ENCODE measurements at regions not wholly inside any gene's neighbourhood (a gene's known extent, or its start where the extent isn't known, plus 50 kb on each side); places are given as distances from the start of the nearest gene placed in this dataset.

DNA sequence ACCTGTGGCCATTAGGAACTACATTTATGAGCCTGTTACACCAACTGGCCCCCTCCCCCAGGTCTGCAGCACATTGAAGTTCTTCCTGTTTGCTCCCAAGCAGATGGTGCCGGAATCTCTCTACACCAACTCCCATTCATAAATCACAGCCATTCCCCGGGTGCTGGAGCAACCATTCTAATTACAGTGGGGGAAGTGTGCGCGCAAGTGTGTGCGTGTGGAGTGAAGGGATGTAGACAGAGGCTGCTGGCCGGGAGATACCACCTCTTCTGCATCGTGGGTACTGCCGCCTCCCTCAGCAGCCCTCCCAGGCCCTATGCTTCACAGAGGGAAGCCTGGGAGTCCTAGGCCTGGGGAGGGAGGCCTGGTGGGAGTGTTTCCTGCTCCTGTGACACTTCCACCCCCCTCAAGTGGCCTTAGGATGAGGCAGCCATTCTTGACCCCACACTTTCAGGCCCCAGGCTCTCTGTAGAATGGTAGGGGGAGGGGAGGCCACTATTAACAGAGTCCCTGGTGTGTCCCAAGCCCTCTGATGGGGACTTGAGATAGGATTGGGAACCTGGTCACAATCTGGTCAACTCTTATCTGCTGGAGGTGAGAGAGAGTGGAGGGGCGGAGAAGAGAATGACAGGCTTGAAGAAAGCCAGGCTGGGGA is 69.1 kb downstream of the MAGEF1 start:
- TF ChIP-seq, protein P1, sequence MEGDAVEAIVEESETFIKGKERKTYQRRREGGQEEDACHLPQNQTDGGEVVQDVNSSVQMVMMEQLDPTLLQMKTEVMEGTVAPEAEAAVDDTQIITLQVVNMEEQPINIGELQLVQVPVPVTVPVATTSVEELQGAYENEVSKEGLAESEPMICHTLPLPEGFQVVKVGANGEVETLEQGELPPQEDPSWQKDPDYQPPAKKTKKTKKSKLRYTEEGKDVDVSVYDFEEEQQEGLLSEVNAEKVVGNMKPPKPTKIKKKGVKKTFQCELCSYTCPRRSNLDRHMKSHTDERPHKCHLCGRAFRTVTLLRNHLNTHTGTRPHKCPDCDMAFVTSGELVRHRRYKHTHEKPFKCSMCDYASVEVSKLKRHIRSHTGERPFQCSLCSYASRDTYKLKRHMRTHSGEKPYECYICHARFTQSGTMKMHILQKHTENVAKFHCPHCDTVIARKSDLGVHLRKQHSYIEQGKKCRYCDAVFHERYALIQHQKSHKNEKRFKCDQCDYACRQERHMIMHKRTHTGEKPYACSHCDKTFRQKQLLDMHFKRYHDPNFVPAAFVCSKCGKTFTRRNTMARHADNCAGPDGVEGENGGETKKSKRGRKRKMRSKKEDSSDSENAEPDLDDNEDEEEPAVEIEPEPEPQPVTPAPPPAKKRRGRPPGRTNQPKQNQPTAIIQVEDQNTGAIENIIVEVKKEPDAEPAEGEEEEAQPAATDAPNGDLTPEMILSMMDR (IDR thresholded peaks at IDR 0.05): no peak
- no peak for TF ChIP-seq POLR2A (IDR thresholded peaks at IDR 0.05)
